GM23338 (cell line): ENCODE measurements at regions not wholly inside any gene's neighbourhood (a gene's known extent, or its start where the extent isn't known, plus 50 kb on each side); places are given as distances from the start of the nearest gene placed in this dataset.

Source experiments
- CREB1 ChIP-seq: fragments of 250-450 bp; sonication (Bioruptor Pico); IDR thresholded peaks from 2 replicates; pipeline ENCODE4 v1.5.0; 2020; ENCODE audit warnings: low read depth, mild to moderate bottlenecking, moderate library complexity
- CTCF ChIP-seq, 2 experiments: fragments of 200-600 bp in 1 of 2; sonication (generic) in 1 of 2; conservative IDR thresholded peaks; 2 replicates each; pipeline versions ENCODE4 v1.5.1 to v1.6.1; 2016 to 2017; ENCODE audit warnings: antibody characterized with exemption in 2 of 2, low read depth in 2 of 2, mild to moderate bottlenecking in 2 of 2, moderate library complexity in 1 of 2
- POLR2AphosphoS5 ChIP-seq: IDR thresholded peaks from 2 replicates; pipeline ENCODE4 v1.6.1; 2016; ENCODE audit warnings: antibody characterized with exemption, low read depth
- TF ChIP-seq, protein P1 (sequence below): IDR thresholded peaks from one replicate; pipeline ENCODE4 v1.6.1; 2018; ENCODE audit warnings: antibody characterized with exemption; ENCODE audit not compliant: unreplicated experiment

- TF ChIP-seq POLR2AphosphoS5 (no peak), CTCF (conservative IDR thresholded peaks at IDR 0.05; ENCODE audit: low read depth in 2 of 2) (no peak), CREB1 (CRISPR knock-in tag) (no peak)
- TF ChIP-seq, protein P1, sequence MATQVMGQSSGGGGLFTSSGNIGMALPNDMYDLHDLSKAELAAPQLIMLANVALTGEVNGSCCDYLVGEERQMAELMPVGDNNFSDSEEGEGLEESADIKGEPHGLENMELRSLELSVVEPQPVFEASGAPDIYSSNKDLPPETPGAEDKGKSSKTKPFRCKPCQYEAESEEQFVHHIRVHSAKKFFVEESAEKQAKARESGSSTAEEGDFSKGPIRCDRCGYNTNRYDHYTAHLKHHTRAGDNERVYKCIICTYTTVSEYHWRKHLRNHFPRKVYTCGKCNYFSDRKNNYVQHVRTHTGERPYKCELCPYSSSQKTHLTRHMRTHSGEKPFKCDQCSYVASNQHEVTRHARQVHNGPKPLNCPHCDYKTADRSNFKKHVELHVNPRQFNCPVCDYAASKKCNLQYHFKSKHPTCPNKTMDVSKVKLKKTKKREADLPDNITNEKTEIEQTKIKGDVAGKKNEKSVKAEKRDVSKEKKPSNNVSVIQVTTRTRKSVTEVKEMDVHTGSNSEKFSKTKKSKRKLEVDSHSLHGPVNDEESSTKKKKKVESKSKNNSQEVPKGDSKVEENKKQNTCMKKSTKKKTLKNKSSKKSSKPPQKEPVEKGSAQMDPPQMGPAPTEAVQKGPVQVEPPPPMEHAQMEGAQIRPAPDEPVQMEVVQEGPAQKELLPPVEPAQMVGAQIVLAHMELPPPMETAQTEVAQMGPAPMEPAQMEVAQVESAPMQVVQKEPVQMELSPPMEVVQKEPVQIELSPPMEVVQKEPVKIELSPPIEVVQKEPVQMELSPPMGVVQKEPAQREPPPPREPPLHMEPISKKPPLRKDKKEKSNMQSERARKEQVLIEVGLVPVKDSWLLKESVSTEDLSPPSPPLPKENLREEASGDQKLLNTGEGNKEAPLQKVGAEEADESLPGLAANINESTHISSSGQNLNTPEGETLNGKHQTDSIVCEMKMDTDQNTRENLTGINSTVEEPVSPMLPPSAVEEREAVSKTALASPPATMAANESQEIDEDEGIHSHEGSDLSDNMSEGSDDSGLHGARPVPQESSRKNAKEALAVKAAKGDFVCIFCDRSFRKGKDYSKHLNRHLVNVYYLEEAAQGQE: no peak
These were observed 425.3 kb upstream of the MDFIC2 start for GRCh38 chr3:70737666-70738290.
